ENCODE measurements at regions not wholly inside any gene's neighbourhood (a gene's known extent, or its start where the extent isn't known, plus 50 kb on each side); places are given as distances from the start of the nearest gene placed in this dataset.

GRCh38 chr9:107712390-107712789 lies 222.8 kb upstream of the KLF4 start:
- no peak overlapping the region for H3K18ac ChIP-seq (ENCODE audit: low read depth in 1 of 2, low read length in 2 of 2)
- no peak overlapping the region for H3K4me3 ChIP-seq (ENCODE audit: insufficient read depth in 1 of 2, low read depth in 1 of 2, low read length in 2 of 2)
- H3K4me1 ChIP-seq (ENCODE audit: control insufficient read depth, insufficient read depth, low read depth, low read length): peaks cover 7% of the 10 kb centered on the region
- H3K4ac ChIP-seq (ENCODE audit: low read depth in 1 of 2, low read length in 2 of 2): no peak overlapping the region
- H3K79me1 ChIP-seq (replicated peaks; ENCODE audit: low read length, poor library complexity, severe bottlenecking): no peaks in the 10 kb centered on the region
- H2BK5ac ChIP-seq (ENCODE audit: low read depth, low read length, poor library complexity, severe bottlenecking): no peak overlapping the region
- no peak overlapping the region for H4K91ac ChIP-seq (ENCODE audit: low read length)
- H2BK120ac ChIP-seq (ENCODE audit: low read depth, low read length): no peak overlapping the region
- H2BK15ac ChIP-seq (ENCODE audit: low read depth, poor library complexity, severe bottlenecking): no peak overlapping the region
- no peak overlapping the region for H2BK12ac ChIP-seq (ENCODE audit: low read length in 2 of 2)
- DNase-seq: peak; percentile 52
- no peak overlapping the region for H3K9ac ChIP-seq (ENCODE audit: low read length)
- no peak overlapping the region for H3K4me2 ChIP-seq (ENCODE audit: low read length, poor library complexity, severe bottlenecking)
- peak overlapping the region; percentile 37 for H3K27ac ChIP-seq (ENCODE audit: low read length, poor library complexity, severe bottlenecking)
- no peak overlapping the region for H2AK5ac ChIP-seq (ENCODE audit: low read length, severe bottlenecking)
- no peak overlapping the region for H2AFZ ChIP-seq (ENCODE audit: low read depth, low read length)
- peaks cover 0 to 4% of the 10 kb centered on the region in 2 experiments for H3K27me3 ChIP-seq (ENCODE audit: control insufficient read depth in 1 of 2, insufficient read depth in 1 of 2, low read length in 2 of 2)
- no peaks in the 10 kb centered on the region for H3K9me3 ChIP-seq (ENCODE audit: control insufficient read depth, low read length)
- no peak overlapping the region for H3K23ac ChIP-seq (ENCODE audit: low read length in 2 of 2)
- WGBS: 46% methylated on average over 2 of the region's 3 CpGs
- H4K8ac ChIP-seq (ENCODE audit: low read length): no peak overlapping the region
- H3K14ac ChIP-seq (ENCODE audit: low read length in 2 of 2): no peak overlapping the region
- H3K36me3 ChIP-seq (ENCODE audit: control insufficient read depth in 1 of 2, insufficient read depth in 2 of 2, low read depth in 1 of 2, low read length in 2 of 2): no peaks in the 10 kb centered on the region

- Histone ChIP-seq H3K4me2 (ENCODE audit: low read length, poor library complexity, severe bottlenecking) (no peak overlapping the region), H3K36me3 (ENCODE audit: control insufficient read depth in 1 of 2, insufficient read depth in 2 of 2, low read depth in 1 of 2, low read length in 2 of 2) (no peaks in the 10 kb centered on the region), H2BK5ac (ENCODE audit: low read depth, low read length, poor library complexity, severe bottlenecking) (no peak overlapping the region), H3K4me1 (ENCODE audit: control insufficient read depth, insufficient read depth, low read depth, low read length) (peaks cover 9% of the 10 kb centered on the region), H2BK12ac (ENCODE audit: low read length in 2 of 2) (no peak overlapping the region), H3K23ac (ENCODE audit: low read length in 2 of 2) (no peak overlapping the region), H3K27ac (ENCODE audit: low read length, poor library complexity, severe bottlenecking) (no peak overlapping the region), H4K8ac (ENCODE audit: low read length) (no peak overlapping the region), H3K9ac (ENCODE audit: low read length) (no peak overlapping the region), H3K4me3 (ENCODE audit: insufficient read depth in 1 of 2, low read depth in 1 of 2, low read length in 2 of 2) (no peak overlapping the region), H4K91ac (ENCODE audit: low read length) (no peak overlapping the region), H3K4ac (ENCODE audit: low read depth in 1 of 2, low read length in 2 of 2) (no peak overlapping the region), H2AFZ (ENCODE audit: low read depth, low read length) (no peak overlapping the region), H2AK5ac (ENCODE audit: low read length, severe bottlenecking) (no peak overlapping the region), H3K9me3 (ENCODE audit: control insufficient read depth, low read length) (no peaks in the 10 kb centered on the region), H2BK120ac (ENCODE audit: low read depth, low read length) (no peak overlapping the region), H3K18ac (ENCODE audit: low read depth in 1 of 2, low read length in 2 of 2) (no peak overlapping the region), H3K14ac (ENCODE audit: low read length in 2 of 2) (no peak overlapping the region), H2BK15ac (ENCODE audit: low read depth, poor library complexity, severe bottlenecking) (no peak overlapping the region), H3K79me1 (replicated peaks; ENCODE audit: low read length, poor library complexity, severe bottlenecking) (no peaks in the 10 kb centered on the region), H3K27me3 (ENCODE audit: control insufficient read depth in 1 of 2, insufficient read depth in 1 of 2, low read length in 2 of 2) (peaks cover 0 to 4% of the 10 kb centered on the region in 2 experiments)
- WGBS: 27% methylated on average over 5 of the region's 6 CpGs
- peak; percentile 66 for DNase-seq
These were observed 222.0 kb upstream of the KLF4 start for GRCh38 chr9:107711542-107711941.

DNA sequence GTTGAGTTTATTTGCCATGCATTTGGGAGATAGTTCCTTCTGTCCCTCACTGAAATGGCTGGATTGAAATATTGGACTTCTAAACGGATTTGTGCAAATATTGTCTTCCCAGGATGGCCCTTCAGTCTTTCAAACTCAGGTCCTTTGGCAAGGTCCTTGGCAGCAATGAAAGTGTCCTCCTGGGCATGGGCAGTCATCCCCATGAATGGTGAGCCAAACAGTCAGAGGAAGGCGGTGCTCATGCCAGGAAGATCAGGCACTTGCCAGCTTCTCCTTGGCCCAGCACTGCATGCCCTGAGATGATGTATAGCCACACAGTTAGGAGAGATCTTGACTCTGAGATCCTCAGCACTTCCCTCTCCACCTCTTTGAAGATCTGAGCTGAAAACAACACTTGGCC lies 221.4 kb upstream of the KLF4 start:
- H3K27me3 ChIP-seq (ENCODE audit: control insufficient read depth in 1 of 2, insufficient read depth in 1 of 2, low read length in 2 of 2): peaks cover 0 to 4% of the 10 kb centered on the region in 2 experiments
- H3K9ac ChIP-seq (ENCODE audit: low read length): no peak overlapping the region
- no peak overlapping the region for H2AFZ ChIP-seq (ENCODE audit: low read depth, low read length)
- no peaks in the 10 kb centered on the region for H3K9me3 ChIP-seq (ENCODE audit: control insufficient read depth, low read length)
- H3K79me1 ChIP-seq (replicated peaks; ENCODE audit: low read length, poor library complexity, severe bottlenecking): no peaks in the 10 kb centered on the region
- peaks cover 9% of the 10 kb centered on the region for H3K4me1 ChIP-seq (ENCODE audit: control insufficient read depth, insufficient read depth, low read depth, low read length)
- H2AK5ac ChIP-seq (ENCODE audit: low read length, severe bottlenecking): peak overlapping the region; percentile 15
- WGBS: 98% methylated on average over 2 of the region's 2 CpGs
- no peak for DNase-seq
- no peak overlapping the region for H3K14ac ChIP-seq (ENCODE audit: low read length in 2 of 2)
- no peak overlapping the region for H3K4ac ChIP-seq (ENCODE audit: low read depth in 1 of 2, low read length in 2 of 2)
- no peak overlapping the region for H3K23ac ChIP-seq (ENCODE audit: low read length in 2 of 2)
- H3K18ac ChIP-seq (ENCODE audit: low read depth in 1 of 2, low read length in 2 of 2): peak overlapping the region in 1 of 2 experiments; percentile 18
- no peak overlapping the region for H2BK5ac ChIP-seq (ENCODE audit: low read depth, low read length, poor library complexity, severe bottlenecking)
- H2BK15ac ChIP-seq (ENCODE audit: low read depth, poor library complexity, severe bottlenecking): no peak overlapping the region
- no peak overlapping the region for H3K4me2 ChIP-seq (ENCODE audit: low read length, poor library complexity, severe bottlenecking)
- H3K36me3 ChIP-seq (ENCODE audit: control insufficient read depth in 1 of 2, insufficient read depth in 2 of 2, low read depth in 1 of 2, low read length in 2 of 2): no peaks in the 10 kb centered on the region
- H4K91ac ChIP-seq (ENCODE audit: low read length): no peak overlapping the region
- H3K4me3 ChIP-seq (ENCODE audit: insufficient read depth in 1 of 2, low read depth in 1 of 2, low read length in 2 of 2): no peak overlapping the region
- H4K8ac ChIP-seq (ENCODE audit: low read length): no peak overlapping the region
- no peak overlapping the region for H2BK120ac ChIP-seq (ENCODE audit: low read depth, low read length)
- H3K27ac ChIP-seq (ENCODE audit: low read length, poor library complexity, severe bottlenecking): no peak overlapping the region
- H2BK12ac ChIP-seq (ENCODE audit: low read length in 2 of 2): peak overlapping the region in 1 of 2 experiments; percentile 59

GRCh38 chr9:107710546-107710945 lies 221.0 kb upstream of the KLF4 start:
- Histone ChIP-seq H4K8ac (ENCODE audit: low read length) (no peak overlapping the region), H3K4me1 (ENCODE audit: control insufficient read depth, insufficient read depth, low read depth, low read length) (peaks cover 11% of the 10 kb centered on the region), H3K9me3 (ENCODE audit: control insufficient read depth, low read length) (no peaks in the 10 kb centered on the region), H4K91ac (ENCODE audit: low read length) (no peak overlapping the region), H2AFZ (ENCODE audit: low read depth, low read length) (no peak overlapping the region), H3K27me3 (ENCODE audit: control insufficient read depth in 1 of 2, insufficient read depth in 1 of 2, low read length in 2 of 2) (peaks cover 0 to 4% of the 10 kb centered on the region in 2 experiments), H3K14ac (ENCODE audit: low read length in 2 of 2) (no peak overlapping the region), H3K27ac (ENCODE audit: low read length, poor library complexity, severe bottlenecking) (no peak overlapping the region), H2BK5ac (ENCODE audit: low read depth, low read length, poor library complexity, severe bottlenecking) (no peak overlapping the region), H3K36me3 (ENCODE audit: control insufficient read depth in 1 of 2, insufficient read depth in 2 of 2, low read depth in 1 of 2, low read length in 2 of 2) (no peaks in the 10 kb centered on the region), H2AK5ac (ENCODE audit: low read length, severe bottlenecking) (no peak overlapping the region), H2BK120ac (ENCODE audit: low read depth, low read length) (no peak overlapping the region), H3K18ac (ENCODE audit: low read depth in 1 of 2, low read length in 2 of 2) (no peak overlapping the region), H3K23ac (ENCODE audit: low read length in 2 of 2) (no peak overlapping the region), H2BK12ac (ENCODE audit: low read length in 2 of 2) (no peak overlapping the region), H3K9ac (ENCODE audit: low read length) (no peak overlapping the region), H3K79me1 (replicated peaks; ENCODE audit: low read length, poor library complexity, severe bottlenecking) (no peaks in the 10 kb centered on the region), H3K4me3 (ENCODE audit: insufficient read depth in 1 of 2, low read depth in 1 of 2, low read length in 2 of 2) (no peak overlapping the region), H2BK15ac (ENCODE audit: low read depth, poor library complexity, severe bottlenecking) (no peak overlapping the region), H3K4me2 (ENCODE audit: low read length, poor library complexity, severe bottlenecking) (no peak overlapping the region), H3K4ac (ENCODE audit: low read depth in 1 of 2, low read length in 2 of 2) (no peak overlapping the region)
- DNase-seq: no peak
- no CpG with 5 or more reads among the region's 1 CpG for WGBS
